Fibroblast of mammary gland (primary cell): ENCODE measurements at regions not wholly inside any gene's neighbourhood (a gene's known extent, or its start where the extent isn't known, plus 50 kb on each side); places are given as distances from the start of the nearest gene placed in this dataset.
"Not testable (repeated sequence)": the region's sequence is repeated elsewhere in the genome, so short reads cannot be mapped to it uniquely, and the experiment has no call there.

ENCODE experiments used
- DNase-seq: peaks from one replicate; pipeline ENCODE4 v3.0.0-alpha.2; 2010; ENCODE audit warnings: low read depth
- H3K4me3 ChIP-seq: 2 replicates; pipeline ENCODE4 v1.5.1; 2011; ENCODE audit warnings: low read depth, mild to moderate bottlenecking, low read length, moderate library complexity; ENCODE audit not compliant: control insufficient read depth
- CTCF ChIP-seq: conservative IDR thresholded peaks from 2 replicates; pipeline ENCODE4 v1.5.1; 2011; ENCODE audit warnings: low read depth, low read length, inconsistent platforms; ENCODE audit not compliant: control insufficient read depth, insufficient read depth

DNA sequence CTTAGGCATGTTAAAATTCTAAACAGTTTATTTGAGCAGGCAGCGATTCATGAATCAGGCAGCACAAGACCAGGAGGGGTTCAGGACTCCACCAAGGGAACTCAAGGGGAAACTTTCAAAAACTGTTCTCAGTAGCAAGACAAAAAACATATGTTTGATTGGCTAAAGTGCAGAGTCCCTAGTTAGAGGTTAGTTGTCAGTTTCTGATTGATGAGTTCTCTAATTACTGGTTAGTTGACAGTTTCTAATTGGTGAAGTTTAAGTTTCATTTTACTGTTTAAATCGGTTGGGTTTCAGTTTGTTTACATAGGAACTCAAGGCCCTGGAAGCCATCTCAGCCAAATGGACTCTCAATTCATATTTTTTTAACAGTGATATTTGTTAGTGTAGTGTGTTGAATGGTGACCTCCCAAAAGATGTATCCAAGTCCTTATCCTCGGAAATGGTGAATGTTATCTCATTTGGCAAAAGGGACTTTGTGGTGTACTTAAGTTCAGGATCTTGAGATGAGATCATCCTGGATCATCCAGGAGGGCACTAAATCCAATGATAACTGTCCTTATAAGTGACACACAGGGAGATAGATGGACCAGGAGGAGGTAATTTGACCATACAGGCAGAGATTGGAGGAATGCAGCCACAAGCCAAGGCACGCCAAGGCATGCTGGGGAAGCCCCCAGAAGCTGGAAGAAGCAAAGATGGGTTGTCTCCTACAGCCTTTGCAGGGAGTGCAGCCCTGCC lies 219.2 kb upstream of the RAI14 start:
- no peak overlapping the region for H3K4me3 ChIP-seq
- TF ChIP-seq CTCF, result no peak
- no peak for DNase-seq

DNA sequence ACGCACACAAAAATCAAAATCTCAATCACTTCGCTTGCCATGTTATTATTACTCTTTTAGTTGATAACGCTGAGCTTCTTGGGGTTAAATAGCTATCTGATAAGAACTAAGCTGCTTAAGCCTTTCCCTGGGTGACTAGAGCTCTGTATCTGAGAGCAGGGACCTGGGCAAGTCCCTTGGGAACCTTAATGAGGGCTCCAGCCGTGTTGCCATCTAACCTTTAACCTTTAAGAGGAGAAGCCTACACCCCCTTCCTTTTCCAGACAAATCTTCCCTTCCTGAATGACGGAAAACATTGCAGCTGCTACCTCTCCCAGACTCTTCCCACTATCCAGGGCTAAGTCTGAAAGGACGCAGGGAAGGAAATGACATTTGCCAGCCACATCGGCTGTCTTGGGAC lies 216.5 kb upstream of the RAI14 start:
- TF ChIP-seq CTCF, result no peak
- no peak overlapping the region for H3K4me3 ChIP-seq
- no peak for DNase-seq

GRCh38 chr5:34441767-34442166 lies 214.4 kb upstream of the RAI14 start:
- not testable (repeated sequence) for DNase-seq, H3K4me3 ChIP-seq

GRCh38 chr5:34447424-34447823 lies 208.7 kb upstream of the RAI14 start:
- no peak for DNase-seq
- TF ChIP-seq CTCF, result no peak
- no peak overlapping the region for H3K4me3 ChIP-seq

GRCh38 chr5:34449639-34450038 lies 206.5 kb upstream of the RAI14 start:
- no peak for TF ChIP-seq CTCF
- H3K4me3 ChIP-seq, result no peak overlapping the region
- DNase-seq, result no peak

- TF ChIP-seq CTCF, result no peak
- no peak overlapping the region for H3K4me3 ChIP-seq
- no peak for DNase-seq
These were observed 205.8 kb upstream of the RAI14 start for GRCh38 chr5:34450338-34450737.

DNA sequence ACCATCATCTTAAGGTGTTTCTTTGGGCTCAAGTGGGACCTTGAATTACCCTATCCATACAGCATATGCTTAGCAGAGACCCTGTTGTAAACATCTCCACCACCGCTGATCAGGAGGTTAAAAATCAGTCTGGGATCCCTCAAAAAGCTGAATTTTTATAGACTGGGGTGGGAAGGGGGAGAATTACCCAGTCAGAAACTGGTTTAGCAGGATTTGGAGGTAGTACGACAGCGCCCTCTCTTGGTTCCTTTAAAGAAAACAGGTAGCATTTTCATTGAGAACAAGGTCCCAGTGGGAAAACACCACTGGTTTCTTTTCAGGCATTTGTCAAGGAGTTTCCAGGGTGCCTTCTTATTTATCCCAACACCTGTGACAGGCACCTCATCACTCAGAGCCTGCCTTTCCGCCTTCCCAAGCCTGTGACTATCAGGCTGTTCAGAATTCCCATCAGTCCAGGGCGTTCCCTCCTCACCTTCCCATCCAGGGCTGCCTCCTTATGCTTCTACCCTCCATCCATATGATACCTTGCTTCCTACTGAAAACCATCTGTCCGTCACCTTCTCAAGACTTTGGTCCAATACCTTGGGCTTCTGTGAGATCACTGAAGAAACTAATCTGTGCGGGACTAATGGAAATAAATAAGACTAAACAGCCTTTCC lies 203.8 kb upstream of the RAI14 start:
- peak; percentile 69 for DNase-seq
- H3K4me3 ChIP-seq, result no peak overlapping the region
- peak; percentile 77 for TF ChIP-seq CTCF
